ENCODE measurements at regions not wholly inside any gene's neighbourhood (a gene's known extent, or its start where the extent isn't known, plus 50 kb on each side); places are given as distances from the start of the nearest gene placed in this dataset.

DNA sequence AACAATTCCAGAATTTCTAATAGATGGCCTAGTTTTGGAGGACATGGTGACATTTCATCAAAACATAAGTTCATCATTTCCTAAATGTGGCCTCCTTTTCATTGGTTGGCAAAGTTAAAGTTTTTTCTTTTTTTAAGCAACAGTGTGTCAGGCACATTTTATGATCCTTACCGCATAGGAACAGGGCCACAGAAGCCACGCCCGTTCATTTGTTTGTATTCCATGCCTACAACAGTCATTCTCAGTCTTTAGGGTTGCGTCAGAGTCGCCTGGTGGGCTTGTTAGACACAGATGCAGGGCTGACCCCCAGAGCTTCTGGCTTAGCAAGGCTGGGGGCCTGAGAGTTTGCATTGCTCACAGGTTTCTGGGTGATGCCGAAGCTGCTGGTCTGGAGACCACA lies 130.2 kb downstream of the HSD17B3 start (continued):
- TF ChIP-seq FOSL1 (IDR thresholded peaks at IDR 0.05; ENCODE audit: insufficient read depth, low read depth, low read length) (no peak), CHD2 (IDR thresholded peaks at IDR 0.05; ENCODE audit: low read length) (no peak)
- TF ChIP-seq, protein P1, sequence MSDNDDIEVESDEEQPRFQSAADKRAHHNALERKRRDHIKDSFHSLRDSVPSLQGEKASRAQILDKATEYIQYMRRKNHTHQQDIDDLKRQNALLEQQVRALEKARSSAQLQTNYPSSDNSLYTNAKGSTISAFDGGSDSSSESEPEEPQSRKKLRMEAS (IDR thresholded peaks at IDR 0.05), result no peak
